ENCODE measurements at regions not wholly inside any gene's neighbourhood (a gene's known extent, or its start where the extent isn't known, plus 50 kb on each side); places are given as distances from the start of the nearest gene placed in this dataset.

DNA sequence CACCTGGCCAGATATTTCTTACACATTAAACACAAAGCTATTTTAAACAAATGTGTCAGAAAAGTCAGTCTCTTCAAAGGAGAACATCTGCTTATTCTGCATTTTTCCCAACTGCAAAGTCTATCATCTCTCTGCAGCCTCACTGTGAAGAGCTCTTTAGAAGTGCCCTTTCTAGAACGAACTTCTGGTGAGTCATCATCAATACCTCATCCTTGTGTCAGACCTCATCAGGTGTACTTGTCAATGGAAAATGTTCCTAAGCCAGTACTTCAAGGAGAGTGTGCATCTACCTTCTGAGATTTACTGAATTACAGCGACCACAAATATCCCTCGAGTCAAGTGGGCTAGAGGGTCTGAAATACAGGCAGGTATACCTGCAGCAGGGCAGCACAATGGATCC is 457.3 kb downstream of the LRIG3 start:
- TF ChIP-seq, protein P1, sequence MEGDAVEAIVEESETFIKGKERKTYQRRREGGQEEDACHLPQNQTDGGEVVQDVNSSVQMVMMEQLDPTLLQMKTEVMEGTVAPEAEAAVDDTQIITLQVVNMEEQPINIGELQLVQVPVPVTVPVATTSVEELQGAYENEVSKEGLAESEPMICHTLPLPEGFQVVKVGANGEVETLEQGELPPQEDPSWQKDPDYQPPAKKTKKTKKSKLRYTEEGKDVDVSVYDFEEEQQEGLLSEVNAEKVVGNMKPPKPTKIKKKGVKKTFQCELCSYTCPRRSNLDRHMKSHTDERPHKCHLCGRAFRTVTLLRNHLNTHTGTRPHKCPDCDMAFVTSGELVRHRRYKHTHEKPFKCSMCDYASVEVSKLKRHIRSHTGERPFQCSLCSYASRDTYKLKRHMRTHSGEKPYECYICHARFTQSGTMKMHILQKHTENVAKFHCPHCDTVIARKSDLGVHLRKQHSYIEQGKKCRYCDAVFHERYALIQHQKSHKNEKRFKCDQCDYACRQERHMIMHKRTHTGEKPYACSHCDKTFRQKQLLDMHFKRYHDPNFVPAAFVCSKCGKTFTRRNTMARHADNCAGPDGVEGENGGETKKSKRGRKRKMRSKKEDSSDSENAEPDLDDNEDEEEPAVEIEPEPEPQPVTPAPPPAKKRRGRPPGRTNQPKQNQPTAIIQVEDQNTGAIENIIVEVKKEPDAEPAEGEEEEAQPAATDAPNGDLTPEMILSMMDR (IDR thresholded peaks at IDR 0.05): no peak
- no peak for TF ChIP-seq EZH2 (IDR thresholded peaks at IDR 0.05; ENCODE audit: borderline replicate concordance, insufficient read depth, low read depth, low read length, poor library complexity, severe bottlenecking)

All from B cell (primary cell).